ENCODE measurements at regions not wholly inside any gene's neighbourhood (a gene's known extent, or its start where the extent isn't known, plus 50 kb on each side); places are given as distances from the start of the nearest gene placed in this dataset.

GRCh38 chr3:94873751-94874150, 810.9 kb downstream of the NSUN3 start:
- TF ChIP-seq CTCF (conservative IDR thresholded peaks at IDR 0.05; ENCODE audit: low read depth, low read length) (no peak), EZH2 (IDR thresholded peaks at IDR 0.05; ENCODE audit: low read length, unreplicated experiment) (no peak), EZH2phosphoT487 (IDR thresholded peaks at IDR 0.05; ENCODE audit: borderline replicate concordance, low read length) (no peak)

Measured in PC-3 (cell line).